B cell (primary cell): ENCODE measurements at regions not wholly inside any gene's neighbourhood (a gene's known extent, or its start where the extent isn't known, plus 50 kb on each side); places are given as distances from the start of the nearest gene placed in this dataset.

Experiments
- ATAC-seq: fragments of 200-7000 bp; cut with Tn5 transposase; one replicate; pipeline ENCODE4 v1.10.0; 2021; ENCODE audit warnings: low read depth, mild to moderate bottlenecking, moderate number of reproducible peaks, moderate library complexity
- CTCF ChIA-PET: fragments of 350-600 bp; sonication (Branson Sonifier 250); formaldehyde crosslinking; loops from one replicate; lab custom pipeline; 2021; ENCODE audit warnings: antibody characterized with exemption, inconsistent platforms; lab: Charles Lee
- POLR2A ChIA-PET: fragments of 350-600 bp; sonication (Branson Sonifier 250); formaldehyde crosslinking; loops from one replicate; lab custom pipeline; 2021; ENCODE audit warnings: antibody characterized with exemption; lab: Charles Lee
- DNase-seq: peaks from one replicate; pipeline ENCODE4 v3.0.0; 2013
- H2AFZ ChIP-seq: 2 replicates; pipeline ENCODE4 v1.6.1; 2012; ENCODE audit warnings: mild to moderate bottlenecking, low read depth, low read length; ENCODE audit not compliant: insufficient read depth, poor library complexity, severe bottlenecking
- H3K27ac ChIP-seq, 2 donors: 1 replicate in 1 of 2; 2 replicates in 1 of 2; pipeline ENCODE4 v1.5.1; 2012 to 2013; ENCODE audit warnings: low read length in 2 of 2, mild to moderate bottlenecking in 2 of 2, moderate library complexity in 1 of 2
- H3K27me3 ChIP-seq, 4 experiments: fragments of 200-600 bp in 1 of 4; sonication (generic) in 1 of 4; replicated peaks in 1 of 4; 1 replicate in 2 of 4; 2 replicates in 2 of 4; pipeline versions ENCODE4 v1.6.1 to v1.7.0; 2013 to 2016; ENCODE audit warnings: low read length in 3 of 4, mild to moderate bottlenecking in 2 of 4, mixed read lengths in 1 of 4, moderate library complexity in 1 of 4; ENCODE audit not compliant: insufficient read depth in 4 of 4, control insufficient read depth in 3 of 4; ENCODE audit errors: control extremely low read depth in 1 of 4
- H3K36me3 ChIP-seq, 2 experiments: replicated peaks in 1 of 2; 1 replicate in 1 of 2; 2 replicates in 1 of 2; pipeline versions ENCODE4 v1.6.1 to v1.7.1; 2013; ENCODE audit warnings: low read length in 1 of 2; ENCODE audit not compliant: insufficient read depth in 2 of 2, control insufficient read depth in 1 of 2; ENCODE audit errors: control extremely low read depth in 1 of 2, extremely low read depth in 1 of 2
- H3K4me1 ChIP-seq, 2 donors: fragments of 200-600 bp in 1 of 2; sonication (generic) in 1 of 2; 1 replicate in 1 of 2; 2 replicates in 1 of 2; pipeline versions ENCODE4 v1.5.1 to v1.6.1; 2013 to 2017; ENCODE audit warnings: low read length in 2 of 2; ENCODE audit not compliant: control insufficient read depth in 2 of 2, insufficient read depth in 2 of 2
- H3K4me2 ChIP-seq: replicated peaks from 2 replicates; pipeline ENCODE3; 2012; ENCODE audit warnings: mild to moderate bottlenecking, low read depth, low read length; ENCODE audit not compliant: poor library complexity, severe bottlenecking
- H3K4me3 ChIP-seq, 5 experiments: fragments of 200-600 bp in 1 of 5; sonication (generic) in 1 of 5; 1 replicate in 3 of 5; 2 replicates in 2 of 5; pipeline versions ENCODE4 v1.5.1 to v1.7.0; 2011 to 2016; ENCODE audit warnings: low read length in 4 of 5, mild to moderate bottlenecking in 4 of 5, low read depth in 2 of 5, control low read depth in 1 of 5, moderate library complexity in 1 of 5; ENCODE audit not compliant: insufficient read depth in 1 of 5; ENCODE audit errors: control extremely low read depth in 1 of 5, extremely low read depth in 1 of 5
- H3K79me2 ChIP-seq: fragments of 200-600 bp; sonication (generic); one replicate; pipeline ENCODE4 v1.6.0; 2016; ENCODE audit warnings: low read length; ENCODE audit not compliant: control insufficient read depth, insufficient read depth
- H3K9ac ChIP-seq: fragments of 200-600 bp; sonication (generic); 2 replicates; pipeline ENCODE4 v1.6.1; 2017; ENCODE audit warnings: mild to moderate bottlenecking, low read length, moderate library complexity
- H3K9me3 ChIP-seq, 3 donors: one replicate each; pipeline versions ENCODE4 v1.6.1 to v1.7.1; 2013; ENCODE audit warnings: low read length in 2 of 3; ENCODE audit not compliant: control insufficient read depth in 2 of 3, insufficient read depth in 1 of 3; ENCODE audit errors: control extremely low read depth in 1 of 3
- H4K20me1 ChIP-seq: 2 replicates; pipeline ENCODE4 v1.6.0; 2012; ENCODE audit warnings: mild to moderate bottlenecking, low read length; ENCODE audit not compliant: insufficient read depth, control insufficient read depth, poor library complexity, severe bottlenecking
- H3K27ac Mint-ChIP-seq: one replicate; pipeline ENCODE4 v1.8.0; 2021; ENCODE audit warnings: mixed read lengths
- H3K27me3 Mint-ChIP-seq: one replicate; pipeline ENCODE4 v1.8.0; 2021; ENCODE audit warnings: mixed read lengths
- H3K4me1 Mint-ChIP-seq: one replicate; pipeline ENCODE4 v1.8.0; 2021; ENCODE audit warnings: mixed read lengths
- H3K4me3 Mint-ChIP-seq: one replicate; pipeline ENCODE4 v1.8.0; 2021; ENCODE audit warnings: mixed read lengths
- H3K9me3 Mint-ChIP-seq: one replicate; pipeline ENCODE4 v1.8.0; 2022; ENCODE audit warnings: mixed read lengths; ENCODE audit not compliant: insufficient read depth
- CTCF ChIP-seq: fragments of 200-600 bp; IDR thresholded peaks from one replicate; pipeline ENCODE4 v1.8.0; 2022; ENCODE audit warnings: antibody characterized with exemption, mild to moderate bottlenecking
- EZH2 ChIP-seq: IDR thresholded peaks from 2 replicates; pipeline ENCODE4 v1.6.1; 2012; ENCODE audit warnings: borderline replicate concordance, low read depth, mild to moderate bottlenecking, moderate library complexity, low read length; ENCODE audit not compliant: insufficient read depth, poor library complexity, severe bottlenecking
- WGBS: methylation state at CpG from one replicate; pipeline ENCODE4 v1.1.5; 2013; ENCODE audit warnings: missing lambda C conversion rate; ENCODE audit not compliant: insufficient coverage; 5-methylcytosine and 5-hydroxymethylcytosine counted together
- intact Hi-C: fragments of 100-400 bp; cut with micrococcal nuclease; formaldehyde crosslinking; loops from one replicate; pipeline ENCODE4 v1.10.0; 2022

GRCh38 chr15:69859866-69860265 is 237.9 kb downstream of the TLE3 start:
- DNase-seq (no peak), ATAC-seq (no peak)
- WGBS, result 100% methylated on average over 3 of the region's 5 CpGs
- ChIA-PET CTCF (no interaction called here), POLR2A (no interaction called here)
- no peak overlapping the region for H3K27ac ChIP-seq
- H3K79me2 ChIP-seq, result no peaks in the 10 kb centered on the region
- no peaks in the 10 kb centered on the region for H3K36me3 ChIP-seq
- H2AFZ ChIP-seq, result no peak overlapping the region
- H3K4me3 ChIP-seq, result no peak overlapping the region
- no peak overlapping the region for H3K27ac Mint-ChIP-seq
- H4K20me1 ChIP-seq, result no peaks in the 10 kb centered on the region
- peaks cover 27% of the 10 kb centered on the region for H3K27me3 Mint-ChIP-seq
- no peak overlapping the region for H3K9ac ChIP-seq
- peaks cover 0 to 11% (median 3%) of the 10 kb centered on the region in 4 experiments for H3K27me3 ChIP-seq
- intact Hi-C loops, result no loop called here
- no peak for TF ChIP-seq EZH2
- no peak for TF ChIP-seq CTCF
- peaks cover 14 to 19% of the 10 kb centered on the region in 2 donors for H3K4me1 ChIP-seq
- no peak overlapping the region for H3K4me3 Mint-ChIP-seq
- no peaks in the 10 kb centered on the region for H3K9me3 Mint-ChIP-seq
- H3K9me3 ChIP-seq, result no peaks in the 10 kb centered on the region
- H3K4me1 Mint-ChIP-seq, result peaks cover 16% of the 10 kb centered on the region
- H3K4me2 ChIP-seq, result no peak overlapping the region

GRCh38 chr15:69860321-69860720 is 237.4 kb downstream of the TLE3 start:
- DNase-seq (no peak), ATAC-seq (no peak)
- Mint-ChIP-seq H3K27me3 (peaks cover 27% of the 10 kb centered on the region), H3K4me1 (peaks cover 16% of the 10 kb centered on the region), H3K9me3 (no peaks in the 10 kb centered on the region), H3K4me3 (no peak overlapping the region), H3K27ac (no peak overlapping the region)
- POLR2A ChIA-PET, result no interaction called here
- Histone ChIP-seq H4K20me1 (no peaks in the 10 kb centered on the region), H3K27me3 (peaks cover 0 to 11% (median 3%) of the 10 kb centered on the region in 4 experiments), H3K4me3 (no peak overlapping the region), H3K4me1 (peaks cover 14 to 19% of the 10 kb centered on the region in 2 donors), H3K4me2 (no peak overlapping the region), H3K9ac (no peak overlapping the region), H3K9me3 (no peaks in the 10 kb centered on the region), H3K27ac (no peak overlapping the region), H2AFZ (no peak overlapping the region), H3K36me3 (no peaks in the 10 kb centered on the region), H3K79me2 (no peaks in the 10 kb centered on the region)
- intact Hi-C loops, result no loop called here
- no peak for TF ChIP-seq EZH2
- no peak for TF ChIP-seq CTCF
- 100% methylated on average over 2 of the region's 7 CpGs for WGBS
- CTCF ChIA-PET, result no interaction called here
